ENCODE measurements at regions not wholly inside any gene's neighbourhood (a gene's known extent, or its start where the extent isn't known, plus 50 kb on each side); places are given as distances from the start of the nearest gene placed in this dataset.

DNA sequence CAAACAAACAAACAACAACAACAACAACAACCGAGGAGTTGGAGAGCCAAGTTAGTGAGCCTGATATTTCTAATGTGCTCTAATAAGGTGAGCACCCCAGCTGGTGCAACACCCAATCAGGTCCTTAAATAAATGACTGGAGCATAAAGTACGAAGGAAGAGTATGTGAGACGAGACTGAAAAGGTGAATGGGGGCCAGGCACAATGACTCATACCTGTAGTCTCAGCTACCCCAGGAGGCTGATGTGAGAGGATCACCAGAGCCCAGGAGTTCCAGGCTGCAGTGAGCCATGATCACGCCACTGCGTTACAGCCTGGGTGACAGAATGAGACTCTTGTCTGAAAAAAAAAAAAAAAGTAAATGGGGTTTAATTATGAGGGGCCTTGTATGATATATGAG, 152.0 kb upstream of the ZRANB2 start:
- TF ChIP-seq, protein P1, sequence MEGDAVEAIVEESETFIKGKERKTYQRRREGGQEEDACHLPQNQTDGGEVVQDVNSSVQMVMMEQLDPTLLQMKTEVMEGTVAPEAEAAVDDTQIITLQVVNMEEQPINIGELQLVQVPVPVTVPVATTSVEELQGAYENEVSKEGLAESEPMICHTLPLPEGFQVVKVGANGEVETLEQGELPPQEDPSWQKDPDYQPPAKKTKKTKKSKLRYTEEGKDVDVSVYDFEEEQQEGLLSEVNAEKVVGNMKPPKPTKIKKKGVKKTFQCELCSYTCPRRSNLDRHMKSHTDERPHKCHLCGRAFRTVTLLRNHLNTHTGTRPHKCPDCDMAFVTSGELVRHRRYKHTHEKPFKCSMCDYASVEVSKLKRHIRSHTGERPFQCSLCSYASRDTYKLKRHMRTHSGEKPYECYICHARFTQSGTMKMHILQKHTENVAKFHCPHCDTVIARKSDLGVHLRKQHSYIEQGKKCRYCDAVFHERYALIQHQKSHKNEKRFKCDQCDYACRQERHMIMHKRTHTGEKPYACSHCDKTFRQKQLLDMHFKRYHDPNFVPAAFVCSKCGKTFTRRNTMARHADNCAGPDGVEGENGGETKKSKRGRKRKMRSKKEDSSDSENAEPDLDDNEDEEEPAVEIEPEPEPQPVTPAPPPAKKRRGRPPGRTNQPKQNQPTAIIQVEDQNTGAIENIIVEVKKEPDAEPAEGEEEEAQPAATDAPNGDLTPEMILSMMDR (IDR thresholded peaks at IDR 0.05): no peak
- TF ChIP-seq POLR2A (IDR thresholded peaks at IDR 0.05): no peak

All from lower leg skin (tissue), 3 donors.